A673 (cell line): ENCODE measurements at regions not wholly inside any gene's neighbourhood (a gene's known extent, or its start where the extent isn't known, plus 50 kb on each side); places are given as distances from the start of the nearest gene placed in this dataset.
A peak's percentile ranks its signal among the peaks of the same experiment; 100 is the strongest.

Experiments used
- BruUV-seq: library from RNA; stranded (reverse); fragments of 400-500 nt; replicated peaks from 2 replicates; lab custom pipeline; 2021; lab: Mats Ljungman, UMichigan
- CTCF ChIA-PET: fragments of 300-600 bp; sonication (Branson Sonifier 250); formaldehyde crosslinking; loops from one replicate; lab custom pipeline; 2022; ENCODE audit warnings: antibody characterized with exemption; lab: Charles Lee
- POLR2A ChIA-PET: fragments of 300-600 bp; sonication (Branson Sonifier 250); formaldehyde crosslinking; loops from one replicate; lab custom pipeline; 2022; ENCODE audit warnings: antibody characterized with exemption; ENCODE audit not compliant: low non-redundant PET; lab: Charles Lee
- DNase-seq: peaks from one replicate; pipeline ENCODE4 v3.0.0-alpha.2; 2015; ENCODE audit warnings: low spot score
- H3K27ac ChIP-seq: fragments of 200-600 bp; sonication (generic); 2 replicates; pipeline ENCODE4 v1.5.1; 2016; ENCODE audit warnings: mixed run types, low read depth, mild to moderate bottlenecking, mixed read lengths, antibody characterized with exemption, low read length; ENCODE audit not compliant: poor library complexity, severe bottlenecking
- H3K27me3 ChIP-seq: fragments of 200-600 bp; sonication (generic); replicated peaks from 2 replicates; pipeline ENCODE4 v1.6.1; 2017; ENCODE audit warnings: mixed run types, low read depth, mild to moderate bottlenecking, mixed read lengths, antibody characterized with exemption, low read length; ENCODE audit not compliant: insufficient read depth, poor library complexity
- H3K36me3 ChIP-seq: fragments of 200-600 bp; sonication (generic); 2 replicates; pipeline ENCODE4 v1.6.1; 2016; ENCODE audit warnings: mixed run types, mild to moderate bottlenecking, mixed read lengths, antibody characterized with exemption, low read length; ENCODE audit not compliant: insufficient read depth, poor library complexity, severe bottlenecking
- H3K4me1 ChIP-seq: fragments of 200-600 bp; sonication (generic); 2 replicates; pipeline ENCODE4 v1.6.1; 2017; ENCODE audit warnings: mixed run types, mild to moderate bottlenecking, mixed read lengths, antibody characterized with exemption, low read length; ENCODE audit not compliant: insufficient read depth, poor library complexity, severe bottlenecking
- H3K4me3 ChIP-seq: fragments of 200-600 bp; sonication (generic); 2 replicates; pipeline ENCODE4 v1.5.1; 2016; ENCODE audit warnings: low read depth, mixed run types, mild to moderate bottlenecking, mixed read lengths, low read length; ENCODE audit not compliant: poor library complexity, severe bottlenecking
- H3K9me3 ChIP-seq: fragments of 200-600 bp; sonication (generic); 2 replicates; pipeline ENCODE4 v1.6.1; 2016; ENCODE audit warnings: mixed run types, low read depth, mild to moderate bottlenecking, mixed read lengths, antibody characterized with exemption, low read length; ENCODE audit not compliant: poor library complexity, severe bottlenecking
- EZH2 ChIP-seq: fragments of 200-600 bp; sonication (generic); IDR thresholded peaks from 2 replicates; pipeline ENCODE4 v1.6.1; 2017; ENCODE audit warnings: borderline replicate concordance, low read depth, mild to moderate bottlenecking, mixed read lengths, antibody characterized with exemption, low read length; ENCODE audit not compliant: poor library complexity, severe bottlenecking
- intact Hi-C: fragments of 100-400 bp; cut with micrococcal nuclease; formaldehyde crosslinking; loops from one replicate; pipeline ENCODE4 v1.10.0; 2022; ENCODE audit not compliant: unreplicated experiment
- TF ChIP-seq, protein P1 (sequence below): fragments of 300-800, 200-600 bp; sonication (generic); conservative IDR thresholded peaks from 2 replicates; pipeline ENCODE4 v1.5.1; 2017; ENCODE audit warnings: low read depth, mild to moderate bottlenecking, antibody characterized with exemption, low read length, moderate library complexity, mixed read lengths

DNA sequence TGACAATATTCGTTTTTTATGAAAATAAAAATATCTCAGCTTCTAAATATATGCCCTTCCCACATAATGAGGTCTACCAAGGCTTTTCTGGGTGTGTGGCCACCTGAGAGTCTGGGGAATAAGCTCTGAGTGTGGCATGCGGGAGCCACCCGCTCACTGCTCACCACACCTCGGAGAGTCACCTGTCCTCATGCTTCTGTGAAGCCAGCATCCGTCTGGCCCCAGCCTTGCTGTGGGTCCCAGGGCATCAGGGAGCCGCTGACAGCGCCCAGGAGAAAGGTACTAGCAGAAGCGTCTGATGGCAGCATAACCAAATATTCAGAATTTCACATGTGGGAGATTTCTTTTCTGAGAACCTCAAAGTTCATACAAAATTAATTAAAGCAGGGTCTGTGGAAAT, 133.2 kb upstream of the IRX4 start:
- intact Hi-C loops, result loop anchor here (10.0 kb wide), 1 partner anchor 281 kb away; no protein-coding TSS in a partner anchor
- H3K9me3 ChIP-seq, result no peaks in the 10 kb centered on the region
- no peak for DNase-seq
- BruUV-seq, result no TSS peak
- ChIA-PET CTCF (no interaction called here), POLR2A (no interaction called here)
- no peak overlapping the region for H3K27ac ChIP-seq
- no peak overlapping the region for H3K4me3 ChIP-seq
- no peaks in the 10 kb centered on the region for H3K4me1 ChIP-seq
- H3K36me3 ChIP-seq, result no peaks in the 10 kb centered on the region
- TF ChIP-seq, protein P1, sequence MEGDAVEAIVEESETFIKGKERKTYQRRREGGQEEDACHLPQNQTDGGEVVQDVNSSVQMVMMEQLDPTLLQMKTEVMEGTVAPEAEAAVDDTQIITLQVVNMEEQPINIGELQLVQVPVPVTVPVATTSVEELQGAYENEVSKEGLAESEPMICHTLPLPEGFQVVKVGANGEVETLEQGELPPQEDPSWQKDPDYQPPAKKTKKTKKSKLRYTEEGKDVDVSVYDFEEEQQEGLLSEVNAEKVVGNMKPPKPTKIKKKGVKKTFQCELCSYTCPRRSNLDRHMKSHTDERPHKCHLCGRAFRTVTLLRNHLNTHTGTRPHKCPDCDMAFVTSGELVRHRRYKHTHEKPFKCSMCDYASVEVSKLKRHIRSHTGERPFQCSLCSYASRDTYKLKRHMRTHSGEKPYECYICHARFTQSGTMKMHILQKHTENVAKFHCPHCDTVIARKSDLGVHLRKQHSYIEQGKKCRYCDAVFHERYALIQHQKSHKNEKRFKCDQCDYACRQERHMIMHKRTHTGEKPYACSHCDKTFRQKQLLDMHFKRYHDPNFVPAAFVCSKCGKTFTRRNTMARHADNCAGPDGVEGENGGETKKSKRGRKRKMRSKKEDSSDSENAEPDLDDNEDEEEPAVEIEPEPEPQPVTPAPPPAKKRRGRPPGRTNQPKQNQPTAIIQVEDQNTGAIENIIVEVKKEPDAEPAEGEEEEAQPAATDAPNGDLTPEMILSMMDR, result no peak
- no peak for TF ChIP-seq EZH2
- H3K27me3 ChIP-seq, result peaks cover 35% of the 10 kb centered on the region

DNA sequence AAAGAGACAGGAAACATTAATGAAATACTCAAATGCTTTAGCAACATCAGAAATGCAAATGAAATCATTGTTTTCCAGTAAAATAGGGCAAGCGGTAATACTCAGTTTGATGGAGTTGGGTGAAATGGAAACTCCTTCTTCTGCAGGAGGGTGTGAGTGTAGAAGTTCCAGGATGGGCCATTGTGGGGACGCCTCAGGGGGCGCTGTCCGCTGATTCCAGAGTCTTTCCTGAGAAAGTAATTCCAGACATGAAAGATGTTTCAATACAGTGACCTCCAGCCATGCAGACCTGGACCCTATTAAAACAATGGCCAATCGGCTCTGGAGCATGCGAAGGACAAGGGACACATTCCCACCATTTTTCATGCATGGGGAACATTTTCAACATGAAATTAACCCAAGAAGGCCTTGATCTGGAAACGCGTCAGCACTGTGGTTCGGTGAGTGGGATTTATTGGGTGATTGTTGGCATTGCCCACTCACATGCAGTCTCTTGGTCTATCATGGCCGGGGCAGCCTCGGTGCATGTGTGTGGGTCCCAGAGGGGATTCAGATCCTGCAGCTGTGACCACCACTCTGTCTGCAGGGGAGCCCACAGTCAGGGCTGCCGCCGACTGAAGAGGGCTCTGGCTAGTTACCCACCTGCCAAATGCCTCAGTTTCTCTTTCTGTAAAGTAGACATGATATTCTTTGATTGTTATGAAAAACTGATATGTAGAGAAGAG, 132.6 kb upstream of the IRX4 start:
- Histone ChIP-seq H3K36me3 (no peaks in the 10 kb centered on the region), H3K4me3 (no peak overlapping the region), H3K27me3 (peaks cover 33% of the 10 kb centered on the region), H3K4me1 (no peaks in the 10 kb centered on the region), H3K27ac (no peak overlapping the region), H3K9me3 (no peaks in the 10 kb centered on the region)
- BruUV-seq, result no TSS peak
- ChIA-PET POLR2A (no interaction called here), CTCF (no interaction called here)
- no peak for TF ChIP-seq EZH2
- TF ChIP-seq, protein P1, result peak; percentile 28
- no peak for DNase-seq
- intact Hi-C loops, result loop anchor here (10.0 kb wide), 1 partner anchor 280 kb away; no protein-coding TSS in a partner anchor

DNA sequence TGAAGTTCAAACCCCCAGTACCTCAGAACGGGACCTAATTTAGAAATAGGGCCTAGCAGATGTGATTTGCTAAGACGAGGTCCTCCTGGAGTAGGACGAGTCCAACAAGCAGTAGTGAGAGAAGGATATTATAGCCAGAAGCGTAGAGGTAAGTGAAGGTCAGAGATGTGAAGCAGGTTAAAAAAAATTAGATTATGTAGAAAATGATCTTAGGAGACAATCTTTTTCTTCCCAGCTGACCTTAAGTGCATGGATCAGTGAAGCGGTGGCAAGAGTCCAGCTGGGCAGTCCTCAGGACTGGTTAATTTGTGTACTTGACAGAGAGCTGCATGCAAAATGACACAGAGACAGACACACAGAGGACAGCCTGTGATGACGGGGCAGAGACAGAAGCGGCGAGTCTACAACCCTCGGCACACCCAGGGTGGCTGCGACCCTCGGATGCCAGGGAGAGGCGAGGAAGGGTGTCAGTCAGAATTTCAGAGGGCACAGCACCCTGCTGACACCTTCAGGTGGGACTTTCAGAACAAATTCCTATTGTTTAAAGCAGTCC, 131.4 kb upstream of the IRX4 start:
- intact Hi-C loops, result loop anchor here (10.0 kb wide), 1 partner anchor 279 kb away; no protein-coding TSS in a partner anchor
- Histone ChIP-seq H3K4me3 (no peak overlapping the region), H3K36me3 (no peaks in the 10 kb centered on the region), H3K27me3 (peaks cover 42% of the 10 kb centered on the region), H3K4me1 (no peaks in the 10 kb centered on the region), H3K9me3 (no peaks in the 10 kb centered on the region), H3K27ac (no peak overlapping the region)
- no TSS peak for BruUV-seq
- no peak for TF ChIP-seq EZH2
- TF ChIP-seq, protein P1, result no peak
- DNase-seq, result no peak
- CTCF ChIA-PET, result no interaction called here
- POLR2A ChIA-PET, result no interaction called here
